ENCODE measurements at regions not wholly inside any gene's neighbourhood (a gene's known extent, or its start where the extent isn't known, plus 50 kb on each side); places are given as distances from the start of the nearest gene placed in this dataset.

- Histone ChIP-seq H4K91ac (ENCODE audit: low read depth, low read length, poor library complexity) (no peak overlapping the region), H3K79me1 (ENCODE audit: low read depth, low read length) (no peaks in the 10 kb centered on the region), H3K14ac (ENCODE audit: low read length) (no peak overlapping the region), H2AK5ac (ENCODE audit: low read depth, low read length) (no peak overlapping the region), H3K4me1 (ENCODE audit: control insufficient read depth in 2 of 2, insufficient read depth in 1 of 2, low read depth in 1 of 2, low read length in 2 of 2) (no peaks in the 10 kb centered on the region), H3K23ac (ENCODE audit: low read depth, low read length, poor library complexity) (no peak overlapping the region), H3K9ac (ENCODE audit: low read depth, low read length, poor library complexity) (no peak overlapping the region), H3K36me3 (replicated peaks in 1 of 2; ENCODE audit: control insufficient read depth in 2 of 2, insufficient read depth in 2 of 2, low read length in 2 of 2) (no peaks in the 10 kb centered on the region), H3K4ac (ENCODE audit: low read length) (no peak overlapping the region), H3K4me2 (ENCODE audit: insufficient read depth, low read length, poor library complexity, severe bottlenecking) (no peak overlapping the region), H2AFZ (ENCODE audit: low read length) (no peak overlapping the region), H3K4me3 (ENCODE audit: low read length in 2 of 2) (no peak overlapping the region), H3K27me3 (ENCODE audit: control insufficient read depth in 3 of 3, insufficient read depth in 3 of 3, low read depth in 1 of 3, low read length in 3 of 3) (no peaks in the 10 kb centered on the region), H3K18ac (ENCODE audit: low read length) (no peak overlapping the region), H2BK120ac (ENCODE audit: low read depth, low read length) (no peak overlapping the region), H3K27ac (replicated peaks; ENCODE audit: low read length) (no peak overlapping the region), H2BK5ac (ENCODE audit: low read length) (no peak overlapping the region), H2BK15ac (ENCODE audit: low read length) (no peak overlapping the region), H3K9me3 (replicated peaks in 1 of 2; ENCODE audit: control insufficient read depth in 2 of 2, insufficient read depth in 1 of 2, low read depth in 1 of 2, low read length in 2 of 2) (no peaks in the 10 kb centered on the region), H2BK12ac (ENCODE audit: low read length) (no peak overlapping the region), H4K8ac (ENCODE audit: low read depth, low read length) (no peak overlapping the region)
- no CpG with 5 or more reads among the region's 2 CpGs for WGBS, 2 donors (ENCODE audit: extremely low coverage in 2 of 2, insufficient read length in 2 of 2, insufficient replicate concordance in 1 of 2)
- no peak for DNase-seq (ENCODE audit: low spot score)
Measured at GRCh38 chr16:62321606-62322005, 285.4 kb upstream of the CDH8 start.

- H3K14ac ChIP-seq (ENCODE audit: low read length) = no peak overlapping the region
- H3K4me2 ChIP-seq (ENCODE audit: insufficient read depth, low read length, poor library complexity, severe bottlenecking) = no peak overlapping the region
- H2AK5ac ChIP-seq (ENCODE audit: low read depth, low read length) = no peak overlapping the region
- H2BK5ac ChIP-seq (ENCODE audit: low read length) = no peak overlapping the region
- DNase-seq (ENCODE audit: low spot score) = no peak
- H3K9me3 ChIP-seq (replicated peaks in 1 of 2; ENCODE audit: control insufficient read depth in 2 of 2, insufficient read depth in 1 of 2, low read depth in 1 of 2, low read length in 2 of 2) = no peaks in the 10 kb centered on the region
- H3K79me1 ChIP-seq (ENCODE audit: low read depth, low read length) = no peaks in the 10 kb centered on the region
- no peak overlapping the region for H2BK120ac ChIP-seq (ENCODE audit: low read depth, low read length)
- H2BK12ac ChIP-seq (ENCODE audit: low read length) = no peak overlapping the region
- H4K8ac ChIP-seq (ENCODE audit: low read depth, low read length) = peak overlapping the region; percentile 67
- no peak overlapping the region for H3K27ac ChIP-seq (replicated peaks; ENCODE audit: low read length)
- no peak overlapping the region for H2BK15ac ChIP-seq (ENCODE audit: low read length)
- no peak overlapping the region for H4K91ac ChIP-seq (ENCODE audit: low read depth, low read length, poor library complexity)
- H3K4me3 ChIP-seq (ENCODE audit: low read length in 2 of 2) = no peak overlapping the region
- peak overlapping the region; percentile 61 for H2AFZ ChIP-seq (ENCODE audit: low read length)
- no peak overlapping the region for H3K23ac ChIP-seq (ENCODE audit: low read depth, low read length, poor library complexity)
- WGBS, 2 donors (ENCODE audit: extremely low coverage in 2 of 2, insufficient read length in 2 of 2, insufficient replicate concordance in 1 of 2) = no CpG with 5 or more reads among the region's 11 CpGs
- no peaks in the 10 kb centered on the region for H3K36me3 ChIP-seq (replicated peaks in 1 of 2; ENCODE audit: control insufficient read depth in 2 of 2, insufficient read depth in 2 of 2, low read length in 2 of 2)
- H3K27me3 ChIP-seq (ENCODE audit: control insufficient read depth in 3 of 3, insufficient read depth in 3 of 3, low read depth in 1 of 3, low read length in 3 of 3) = no peaks in the 10 kb centered on the region
- no peak overlapping the region for H3K18ac ChIP-seq (ENCODE audit: low read length)
- no peak overlapping the region for H3K4ac ChIP-seq (ENCODE audit: low read length)
- H3K4me1 ChIP-seq (ENCODE audit: control insufficient read depth in 2 of 2, insufficient read depth in 1 of 2, low read depth in 1 of 2, low read length in 2 of 2) = peaks cover 0 to 2% of the 10 kb centered on the region in 2 donors
- no peak overlapping the region for H3K9ac ChIP-seq (ENCODE audit: low read depth, low read length, poor library complexity)
Measured at GRCh38 chr16:62298600-62298999, 262.4 kb upstream of the CDH8 start.

GRCh38 chr16:62294213-62294972 lies 258.2 kb upstream of the CDH8 start:
- H2BK5ac ChIP-seq (ENCODE audit: low read length) = no peak overlapping the region
- H3K4ac ChIP-seq (ENCODE audit: low read length) = no peak overlapping the region
- no peak overlapping the region for H2AFZ ChIP-seq (ENCODE audit: low read length)
- peaks cover 0 to 2% of the 10 kb centered on the region in 2 donors for H3K4me1 ChIP-seq (ENCODE audit: control insufficient read depth in 2 of 2, insufficient read depth in 1 of 2, low read depth in 1 of 2, low read length in 2 of 2)
- H2AK5ac ChIP-seq (ENCODE audit: low read depth, low read length) = no peak overlapping the region
- no peak overlapping the region for H3K18ac ChIP-seq (ENCODE audit: low read length)
- no peak overlapping the region for H4K8ac ChIP-seq (ENCODE audit: low read depth, low read length)
- no peak overlapping the region for H2BK120ac ChIP-seq (ENCODE audit: low read depth, low read length)
- H3K9ac ChIP-seq (ENCODE audit: low read depth, low read length, poor library complexity) = no peak overlapping the region
- no peak for DNase-seq (ENCODE audit: low spot score)
- H3K79me1 ChIP-seq (ENCODE audit: low read depth, low read length) = no peaks in the 10 kb centered on the region
- no peak overlapping the region for H3K4me3 ChIP-seq (ENCODE audit: low read length in 2 of 2)
- no peak overlapping the region for H3K23ac ChIP-seq (ENCODE audit: low read depth, low read length, poor library complexity)
- no peak overlapping the region for H2BK12ac ChIP-seq (ENCODE audit: low read length)
- no peaks in the 10 kb centered on the region for H3K27me3 ChIP-seq (ENCODE audit: control insufficient read depth in 3 of 3, insufficient read depth in 3 of 3, low read depth in 1 of 3, low read length in 3 of 3)
- WGBS, 2 donors (ENCODE audit: extremely low coverage in 2 of 2, insufficient read length in 2 of 2, insufficient replicate concordance in 1 of 2) = no CpG with 5 or more reads among the region's 6 CpGs
- no peak overlapping the region for H3K4me2 ChIP-seq (ENCODE audit: insufficient read depth, low read length, poor library complexity, severe bottlenecking)
- no peak overlapping the region for H3K27ac ChIP-seq (replicated peaks; ENCODE audit: low read length)
- no peak overlapping the region for H3K14ac ChIP-seq (ENCODE audit: low read length)
- no peak overlapping the region for H2BK15ac ChIP-seq (ENCODE audit: low read length)
- H3K9me3 ChIP-seq (replicated peaks in 1 of 2; ENCODE audit: control insufficient read depth in 2 of 2, insufficient read depth in 1 of 2, low read depth in 1 of 2, low read length in 2 of 2) = no peaks in the 10 kb centered on the region
- no peak overlapping the region for H4K91ac ChIP-seq (ENCODE audit: low read depth, low read length, poor library complexity)
- no peaks in the 10 kb centered on the region for H3K36me3 ChIP-seq (replicated peaks in 1 of 2; ENCODE audit: control insufficient read depth in 2 of 2, insufficient read depth in 2 of 2, low read length in 2 of 2)

GRCh38 chr16:62288990-62289629 lies 252.9 kb upstream of the CDH8 start:
- Histone ChIP-seq H2BK15ac (ENCODE audit: low read length) (no peak overlapping the region), H3K27ac (replicated peaks; ENCODE audit: low read length) (no peak overlapping the region), H3K4ac (ENCODE audit: low read length) (no peak overlapping the region), H2BK120ac (ENCODE audit: low read depth, low read length) (no peak overlapping the region), H3K9ac (ENCODE audit: low read depth, low read length, poor library complexity) (no peak overlapping the region), H3K14ac (ENCODE audit: low read length) (no peak overlapping the region), H3K4me1 (ENCODE audit: control insufficient read depth in 2 of 2, insufficient read depth in 1 of 2, low read depth in 1 of 2, low read length in 2 of 2) (no peaks in the 10 kb centered on the region), H4K8ac (ENCODE audit: low read depth, low read length) (no peak overlapping the region), H3K79me1 (ENCODE audit: low read depth, low read length) (no peaks in the 10 kb centered on the region), H3K23ac (ENCODE audit: low read depth, low read length, poor library complexity) (no peak overlapping the region), H4K91ac (ENCODE audit: low read depth, low read length, poor library complexity) (no peak overlapping the region), H2BK12ac (ENCODE audit: low read length) (no peak overlapping the region), H2AK5ac (ENCODE audit: low read depth, low read length) (no peak overlapping the region), H3K27me3 (ENCODE audit: control insufficient read depth in 3 of 3, insufficient read depth in 3 of 3, low read depth in 1 of 3, low read length in 3 of 3) (no peaks in the 10 kb centered on the region), H3K36me3 (replicated peaks in 1 of 2; ENCODE audit: control insufficient read depth in 2 of 2, insufficient read depth in 2 of 2, low read length in 2 of 2) (no peaks in the 10 kb centered on the region), H3K4me3 (ENCODE audit: low read length in 2 of 2) (no peak overlapping the region), H3K4me2 (ENCODE audit: insufficient read depth, low read length, poor library complexity, severe bottlenecking) (no peak overlapping the region), H3K18ac (ENCODE audit: low read length) (no peak overlapping the region), H2BK5ac (ENCODE audit: low read length) (no peak overlapping the region), H3K9me3 (replicated peaks in 1 of 2; ENCODE audit: control insufficient read depth in 2 of 2, insufficient read depth in 1 of 2, low read depth in 1 of 2, low read length in 2 of 2) (no peaks in the 10 kb centered on the region), H2AFZ (ENCODE audit: low read length) (no peak overlapping the region)
- WGBS, 2 donors (ENCODE audit: extremely low coverage in 2 of 2, insufficient read length in 2 of 2, insufficient replicate concordance in 1 of 2) = no CpG with 5 or more reads among the region's 2 CpGs
- DNase-seq (ENCODE audit: low spot score) = no peak
